ENCODE measurements at regions not wholly inside any gene's neighbourhood (a gene's known extent, or its start where the extent isn't known, plus 50 kb on each side); places are given as distances from the start of the nearest gene placed in this dataset.
"Not testable (repeated sequence)": the region's sequence is repeated elsewhere in the genome, so short reads cannot be mapped to it uniquely, and the experiment has no call there.

- DNase-seq (ENCODE audit: low read depth) = no peak
Observed at GRCh38 chr6:133754298-133754697, 134.6 kb upstream of the TCF21 start.

- DNase-seq (ENCODE audit: low read depth) = no peak
Observed at GRCh38 chr6:133756078-133756695, 132.7 kb upstream of the TCF21 start.

GRCh38 chr6:133757335-133757734 is 131.6 kb upstream of the TCF21 start:
- DNase-seq (ENCODE audit: low read depth) = no peak

GRCh38 chr6:133758815-133759335 is 130.0 kb upstream of the TCF21 start:
- DNase-seq (ENCODE audit: low read depth) = no peak

- no peak for DNase-seq (ENCODE audit: low read depth)
Observed at GRCh38 chr6:133759524-133759923, 129.4 kb upstream of the TCF21 start.

GRCh38 chr6:133761706-133762105 is 127.2 kb upstream of the TCF21 start:
- DNase-seq (ENCODE audit: low read depth) = no peak

GRCh38 chr6:133764008-133764753 is 124.7 kb upstream of the TCF21 start:
- no peak for DNase-seq (ENCODE audit: low read depth)

GRCh38 chr6:133764754-133765208 is 124.1 kb upstream of the TCF21 start:
- no peak for DNase-seq (ENCODE audit: low read depth)

- DNase-seq (ENCODE audit: low read depth) = no peak
Observed at GRCh38 chr6:133767357-133767970, 121.4 kb upstream of the TCF21 start.

GRCh38 chr6:133768656-133769295 is 120.1 kb upstream of the TCF21 start:
- DNase-seq (ENCODE audit: low read depth) = no peak

- DNase-seq (ENCODE audit: low read depth) = no peak
Observed at GRCh38 chr6:133769463-133769862, 119.5 kb upstream of the TCF21 start.

GRCh38 chr6:133772567-133772966 is 116.3 kb upstream of the TCF21 start:
- DNase-seq (ENCODE audit: low read depth) = no peak

- DNase-seq (ENCODE audit: low read depth) = no peak
Observed at GRCh38 chr6:133773776-133774175, 115.1 kb upstream of the TCF21 start.

- DNase-seq (ENCODE audit: low read depth) = no peak
Observed at GRCh38 chr6:133774356-133774755, 114.6 kb upstream of the TCF21 start.

- no peak for DNase-seq (ENCODE audit: low read depth)
Observed at GRCh38 chr6:133778414-133779130, 110.3 kb upstream of the TCF21 start.

GRCh38 chr6:133779916-133780695 is 108.8 kb upstream of the TCF21 start:
- DNase-seq (ENCODE audit: low read depth) = no peak

GRCh38 chr6:133786016-133786415 is 102.9 kb upstream of the TCF21 start:
- DNase-seq (ENCODE audit: low read depth) = no peak

GRCh38 chr6:133787122-133787521 is 101.8 kb upstream of the TCF21 start:
- no peak for DNase-seq (ENCODE audit: low read depth)

- no peak for DNase-seq (ENCODE audit: low read depth)
Observed at GRCh38 chr6:133787859-133788505, 100.9 kb upstream of the TCF21 start.

GRCh38 chr6:133788556-133788955 is 100.4 kb upstream of the TCF21 start:
- DNase-seq (ENCODE audit: low read depth) = no peak

- not testable (repeated sequence) for DNase-seq (ENCODE audit: low read depth)
Observed at GRCh38 chr6:133789449-133789848, 99.5 kb upstream of the TCF21 start.

All from activated gamma-delta T cell treated with anti-CD3 and anti-CD28 coated beads, Interleukin-2, amount 50 U/mL, for 16 hours (primary cell).